HCT116 (cell line): ENCODE measurements at regions not wholly inside any gene's neighbourhood (a gene's known extent, or its start where the extent isn't known, plus 50 kb on each side); places are given as distances from the start of the nearest gene placed in this dataset.

Experiments
- ATAC-seq: fragments of 200-7000 bp; cut with Tn5 transposase; 2 replicates; pipeline ENCODE4 v1.9.1; 2020; ENCODE audit warnings: mild to moderate bottlenecking, moderate library complexity
- BruUV-seq: library from RNA; stranded (reverse); fragments of 400-500 nt; replicated peaks from 2 replicates; lab custom pipeline; 2021; lab: Mats Ljungman, UMichigan
- CTCF ChIA-PET: fragments of 300-600 bp; sonication (Branson Sonifier 250); formaldehyde crosslinking; loops from one replicate; lab custom pipeline; 2021; ENCODE audit warnings: antibody characterized with exemption; lab: Charles Lee
- POLR2A ChIA-PET: fragments of 300-600, 350-600 bp; sonication (Branson Sonifier 250); formaldehyde crosslinking; loops from one replicate; lab custom pipeline; 2021; ENCODE audit warnings: antibody characterized with exemption; lab: Charles Lee
- RAD21 ChIA-PET, 2 experiments: fragments of 300-600 bp; sonication (Branson Sonifier 250); formaldehyde crosslinking; loops; one replicate each; lab custom pipeline; 2023; ENCODE audit warnings: low total read pairs in 2 of 2; ENCODE audit not compliant: uncharacterized antibody in 2 of 2, unreplicated experiment in 2 of 2, low non-redundant PET in 1 of 2; lab: Charles Lee
- DNase-seq: peaks from one replicate; pipeline ENCODE4 v3.0.0-alpha.2; 2010; ENCODE audit warnings: low read depth, low spot score
- H2AFZ ChIP-seq: fragments of 200-600 bp; shearing (Covaris generic), sonication (generic); 2 replicates; pipeline ENCODE4 v1.6.1; 2017; ENCODE audit warnings: low read depth, mixed run types, mixed read lengths, antibody characterized with exemption, low read length; ENCODE audit not compliant: poor library complexity, severe bottlenecking
- H3K27ac ChIP-seq: 2 replicates; pipeline ENCODE4 v1.5.1; 2012; ENCODE audit warnings: low read depth, low read length
- H3K27me3 ChIP-seq: fragments of 200-600 bp; sonication (generic); 2 replicates; pipeline ENCODE4 v1.6.1; 2016; ENCODE audit warnings: mixed run types, low read length, mixed read lengths; ENCODE audit not compliant: insufficient read depth
- H3K36me3 ChIP-seq, 2 experiments: fragments of 200-500 bp in 1 of 2; fragments of 200-600 bp in 1 of 2; sonication (Bioruptor generic) in 1 of 2; sonication (generic) in 1 of 2; 2 replicates each; pipeline versions ENCODE4 v1.5.1 to v1.6.1; 2014 to 2016; ENCODE audit warnings: low read length in 2 of 2, inconsistent platforms in 1 of 2, mixed read lengths in 1 of 2, mixed run types in 1 of 2; ENCODE audit not compliant: insufficient read depth in 2 of 2, control insufficient read depth in 1 of 2
- H3K4me1 ChIP-seq, 2 experiments: fragments of 200-600 bp in 1 of 2; sonication (generic) in 1 of 2; 2 replicates each; pipeline versions ENCODE4 v1.5.1 to v1.6.1; 2012 to 2017; ENCODE audit warnings: low read length in 2 of 2, inconsistent platforms in 1 of 2, mild to moderate bottlenecking in 1 of 2, mixed read lengths in 1 of 2, mixed run types in 1 of 2, moderate library complexity in 1 of 2; ENCODE audit not compliant: insufficient read depth in 2 of 2, control insufficient read depth in 1 of 2
- H3K4me2 ChIP-seq: fragments of 200-600 bp; sonication (generic); 2 replicates; pipeline ENCODE4 v1.6.1; 2017; ENCODE audit warnings: mixed run types, low read length, mixed read lengths
- H3K4me3 ChIP-seq, 2 experiments: fragments of 200-600 bp in 1 of 2; sonication (generic) in 1 of 2; replicated peaks in 1 of 2; 2 replicates each; pipeline ENCODE4 v1.5.1; 2011 to 2016; ENCODE audit warnings: low read length in 2 of 2, control low read depth in 1 of 2, low read depth in 1 of 2, mild to moderate bottlenecking in 1 of 2, mixed read lengths in 1 of 2, mixed run types in 1 of 2
- H3K79me2 ChIP-seq: fragments of 200-600 bp; sonication (generic); 2 replicates; pipeline ENCODE4 v1.6.1; 2017; ENCODE audit warnings: mild to moderate bottlenecking, mixed run types, low read length, moderate library complexity, mixed read lengths; ENCODE audit not compliant: insufficient read depth
- H3K9ac ChIP-seq: fragments of 200-600 bp; sonication (generic); 2 replicates; pipeline ENCODE4 v1.6.1; 2016; ENCODE audit warnings: low read length, mixed read lengths
- H3K9me2 ChIP-seq: fragments of 200-600 bp; sonication (generic), shearing (Covaris generic); 2 replicates; pipeline ENCODE4 v1.6.1; 2017; ENCODE audit warnings: mixed run types, mild to moderate bottlenecking, moderate library complexity; ENCODE audit not compliant: insufficient read depth
- H3K9me3 ChIP-seq, 2 experiments: fragments of 200-500 bp in 1 of 2; fragments of 200-600 bp in 1 of 2; sonication (Bioruptor generic) in 1 of 2; sonication (generic) in 1 of 2; 2 replicates each; pipeline ENCODE4 v1.6.1; 2014 to 2017; ENCODE audit warnings: low read length in 2 of 2, mixed read lengths in 2 of 2, inconsistent platforms in 1 of 2, low read depth in 1 of 2, mild to moderate bottlenecking in 1 of 2, mixed run types in 1 of 2, moderate library complexity in 1 of 2; ENCODE audit not compliant: control insufficient read depth in 1 of 2, insufficient read depth in 1 of 2
- H4K20me1 ChIP-seq: fragments of 200-600 bp; sonication (generic), shearing (Covaris generic); 2 replicates; pipeline ENCODE4 v1.6.1; 2017; ENCODE audit warnings: mixed run types, mild to moderate bottlenecking, moderate library complexity; ENCODE audit not compliant: insufficient read depth
- ATF3 ChIP-seq: IDR thresholded peaks from 2 replicates; pipeline ENCODE4 v1.6.1; 2012
- CEBPB ChIP-seq: IDR thresholded peaks from 2 replicates; pipeline ENCODE4 v1.6.1; 2012; ENCODE audit warnings: low read depth
- EGR1 ChIP-seq: IDR thresholded peaks from 2 replicates; pipeline ENCODE4 v1.6.1; 2012; ENCODE audit warnings: low read depth
- EZH2 ChIP-seq: fragments of 200-600 bp; sonication (generic); IDR thresholded peaks from 2 replicates; pipeline ENCODE4 v1.6.1; 2017; ENCODE audit warnings: antibody characterized with exemption, mixed run types
- FOSL1 ChIP-seq: IDR thresholded peaks from 2 replicates; pipeline ENCODE4 v1.6.1; 2012; ENCODE audit warnings: low read depth
- MAX ChIP-seq: IDR thresholded peaks from 2 replicates; pipeline ENCODE4 v1.6.1; 2012
- POLR2A ChIP-seq: IDR thresholded peaks from 2 replicates; pipeline ENCODE4 v1.7.0; 2011; ENCODE audit warnings: borderline replicate concordance; ENCODE audit not compliant: insufficient read depth, insufficient read length; ENCODE audit errors: extremely low read depth
- POLR2AphosphoS5 ChIP-seq: IDR thresholded peaks from 2 replicates; pipeline ENCODE4 v1.6.1; 2011; ENCODE audit warnings: mild to moderate bottlenecking, low read depth, low read length, moderate library complexity
- RAD21 ChIP-seq: IDR thresholded peaks from 2 replicates; pipeline ENCODE4 v1.6.1; 2012; ENCODE audit warnings: low read depth, mild to moderate bottlenecking
- REST ChIP-seq: IDR thresholded peaks from 2 replicates; pipeline ENCODE4 v1.6.1; 2012; ENCODE audit warnings: low read depth
- SP1 ChIP-seq: IDR thresholded peaks from 2 replicates; pipeline ENCODE4 v1.6.1; 2012; ENCODE audit warnings: low read depth
- SRF ChIP-seq: IDR thresholded peaks from 2 replicates; pipeline ENCODE4 v1.6.1; 2012; ENCODE audit warnings: low read depth
- ZFX ChIP-seq: fragments of 450-650 bp; IDR thresholded peaks from 2 replicates; pipeline ENCODE4 v1.6.1; 2017
- ZNF274 ChIP-seq: fragments of 200-500 bp; sonication (Bioruptor generic); IDR thresholded peaks from 2 replicates; pipeline ENCODE4 v1.6.1; 2014; ENCODE audit warnings: mild to moderate bottlenecking, low read depth, low read length, inconsistent platforms
- intact Hi-C: fragments of 100-400 bp; cut with micrococcal nuclease; formaldehyde crosslinking; loops from 2 replicates; pipeline ENCODE4 v1.10.0; 2022

GRCh38 chr9:100731557-100731956 lies 153.7 kb downstream of the CAVIN4 start:
- TF ChIP-seq EZH2 (no peak), ZNF274 (no peak), RAD21 (no peak), POLR2A (no peak), CEBPB (no peak), ZFX (no peak), REST (no peak), EGR1 (no peak), ATF3 (no peak), SP1 (no peak), SRF (no peak), MAX (no peak), FOSL1 (no peak), POLR2AphosphoS5 (no peak)
- TF ChIP-seq, all 23 proteins: peak for 0
- Histone ChIP-seq H3K9me3 (no peaks in the 10 kb centered on the region), H3K9ac (no peak overlapping the region), H2AFZ (no peak overlapping the region), H3K27me3 (peaks cover 10% of the 10 kb centered on the region; the same call in 1 of the 2 replicates), H3K4me3 (no peak overlapping the region), H3K4me2 (no peak overlapping the region), H3K27ac (no peak overlapping the region), H3K36me3 (no peaks in the 10 kb centered on the region), H4K20me1 (no peaks in the 10 kb centered on the region), H3K9me2 (no peaks in the 10 kb centered on the region), H3K4me1 (no peaks in the 10 kb centered on the region), H3K79me2 (no peaks in the 10 kb centered on the region)
- no peak for ATAC-seq
- CTCF ChIA-PET: no interaction called here
- intact Hi-C loops: no loop called here
- RAD21 ChIA-PET: no interaction called here
- no TSS peak for BruUV-seq
- no peak for DNase-seq
- POLR2A ChIA-PET: no interaction called here
